Endodermal cell (in vitro differentiated cells): ENCODE measurements at regions not wholly inside any gene's neighbourhood (a gene's known extent, or its start where the extent isn't known, plus 50 kb on each side); places are given as distances from the start of the nearest gene placed in this dataset.

Experiments
- DNase-seq: peaks from one replicate; pipeline ENCODE4 v3.0.0-alpha.2; 2017
- H3K27ac ChIP-seq: 2 replicates; pipeline ENCODE4 v1.5.1; 2013; ENCODE audit warnings: mild to moderate bottlenecking, low read depth, low read length, moderate library complexity
- H3K27me3 ChIP-seq: 2 replicates; pipeline ENCODE4 v1.6.1; 2013; ENCODE audit warnings: mild to moderate bottlenecking, low read length, moderate library complexity; ENCODE audit not compliant: insufficient read depth, control insufficient read depth, poor library complexity, severe bottlenecking
- H3K36me3 ChIP-seq: 2 replicates; pipeline ENCODE4 v1.7.0; 2013; ENCODE audit warnings: mild to moderate bottlenecking, low read length, moderate library complexity; ENCODE audit not compliant: control insufficient read depth, insufficient read depth
- H3K4me1 ChIP-seq: one replicate; pipeline ENCODE4 v1.7.0; 2013; ENCODE audit warnings: low read length; ENCODE audit not compliant: control insufficient read depth, insufficient read depth
- H3K4me3 ChIP-seq: 2 replicates; pipeline ENCODE4 v1.5.1; 2013; ENCODE audit warnings: mild to moderate bottlenecking, low read length, moderate library complexity
- H3K9ac ChIP-seq: 2 replicates; pipeline ENCODE4 v1.6.1; 2013; ENCODE audit warnings: mild to moderate bottlenecking, low read length, moderate library complexity; ENCODE audit not compliant: poor library complexity, severe bottlenecking; ENCODE audit errors: extremely low read depth
- H3K9me3 ChIP-seq: 2 replicates; pipeline ENCODE4 v1.6.1; 2013; ENCODE audit warnings: mild to moderate bottlenecking, low read length, moderate library complexity; ENCODE audit not compliant: control insufficient read depth
- H3K27ac Mint-ChIP-seq: 2 replicates; pipeline ENCODE4 v1.8.0; 2020; ENCODE audit warnings: mixed read lengths
- H3K27me3 Mint-ChIP-seq: 2 replicates; pipeline ENCODE4 v1.8.0; 2021; ENCODE audit warnings: mild to moderate bottlenecking, mixed read lengths; ENCODE audit not compliant: insufficient read depth
- H3K36me3 Mint-ChIP-seq: 2 replicates; pipeline ENCODE4 v1.8.0; 2020; ENCODE audit warnings: low read depth, mixed read lengths
- H3K4me1 Mint-ChIP-seq: 2 replicates; pipeline ENCODE4 v1.8.0; 2020; ENCODE audit warnings: mixed read lengths
- H3K4me3 Mint-ChIP-seq: 2 replicates; pipeline ENCODE4 v1.8.0; 2020; ENCODE audit warnings: mild to moderate bottlenecking, moderate library complexity, mixed read lengths
- H3K9me3 Mint-ChIP-seq: 2 replicates; pipeline ENCODE4 v1.8.0; 2020; ENCODE audit warnings: mild to moderate bottlenecking, mixed read lengths
- CTCF ChIP-seq: fragments of 200-600 bp; sonication (generic); conservative IDR thresholded peaks from 2 replicates; pipeline ENCODE4 v1.5.0; 2021; ENCODE audit warnings: antibody characterized with exemption, mild to moderate bottlenecking
- WGBS, 2 experiments: methylation state at CpG; one replicate each; pipeline versions ENCODE4 v1.1.5 to v1.1.7; 2013; ENCODE audit warnings: missing lambda C conversion rate in 2 of 2, mixed read lengths in 1 of 2; ENCODE audit not compliant: insufficient coverage in 1 of 2, insufficient read length in 1 of 2; 5-methylcytosine and 5-hydroxymethylcytosine counted together

DNA sequence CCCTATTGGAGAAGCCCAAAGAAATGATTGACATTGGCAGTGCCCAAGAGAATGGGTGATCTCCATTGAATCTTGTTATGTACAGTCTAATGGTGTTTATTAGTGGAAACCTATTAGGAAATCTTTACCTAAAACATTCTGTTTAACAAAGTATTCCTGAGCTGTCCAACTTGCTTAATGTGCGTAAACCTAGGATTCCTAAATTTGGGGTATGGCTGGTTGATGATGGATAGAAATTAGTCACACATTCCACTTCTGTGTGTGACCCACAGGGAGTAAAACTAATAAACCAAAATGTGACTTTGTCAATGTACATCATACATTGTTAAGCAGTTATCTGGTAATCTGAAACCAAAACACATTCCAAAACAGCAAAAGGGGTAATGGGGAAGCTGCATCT, 761.3 kb downstream of the FSCB start:
- Mint-ChIP-seq H3K4me1 (no peaks in the 10 kb centered on the region), H3K27me3 (no peaks in the 10 kb centered on the region), H3K9me3 (no peaks in the 10 kb centered on the region), H3K4me3 (no peak overlapping the region), H3K27ac (no peak overlapping the region), H3K36me3 (no peaks in the 10 kb centered on the region)
- no peak for TF ChIP-seq CTCF
- no peaks in the 10 kb centered on the region for H3K4me1 ChIP-seq
- no peak overlapping the region for H3K27ac ChIP-seq
- no peaks in the 10 kb centered on the region for H3K27me3 ChIP-seq
- no peak overlapping the region for H3K9ac ChIP-seq
- DNase-seq = no peak
- no peaks in the 10 kb centered on the region for H3K9me3 ChIP-seq
- no peak overlapping the region for H3K4me3 ChIP-seq
- H3K36me3 ChIP-seq = no peaks in the 10 kb centered on the region
- 100% methylated on average over 1 of the region's 1 CpG; no CpG with 5 or more reads in 1 of the 2 experiments for WGBS, 2 experiments

DNA sequence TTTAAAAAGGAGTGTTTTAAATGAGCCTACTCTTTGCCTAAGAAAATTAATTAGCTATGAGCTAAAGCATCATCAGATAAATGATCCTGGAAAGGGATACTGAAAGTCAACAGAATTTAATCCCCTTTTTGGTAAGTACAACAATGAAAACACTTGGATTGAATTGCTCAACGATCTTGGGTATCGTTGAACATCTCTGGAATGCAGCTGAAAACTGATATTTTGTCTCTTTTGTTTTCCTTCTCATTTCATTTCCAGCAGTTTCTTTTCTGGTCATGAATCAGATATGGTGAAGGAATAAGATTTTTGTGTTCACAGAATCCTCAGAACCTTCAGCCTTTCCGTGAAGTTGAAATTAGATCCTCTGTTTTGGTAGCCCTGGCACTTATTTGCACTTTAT, 771.2 kb downstream of the FSCB start:
- H3K4me1 Mint-ChIP-seq = no peaks in the 10 kb centered on the region
- H3K4me3 Mint-ChIP-seq = no peak overlapping the region
- Histone ChIP-seq H3K9ac (no peak overlapping the region), H3K27me3 (no peaks in the 10 kb centered on the region), H3K9me3 (no peaks in the 10 kb centered on the region), H3K27ac (no peak overlapping the region), H3K4me1 (no peaks in the 10 kb centered on the region), H3K4me3 (no peak overlapping the region), H3K36me3 (no peaks in the 10 kb centered on the region)
- 98 to 100% methylated on average over 1 to 3 of the region's 3 CpGs for WGBS, 2 experiments
- TF ChIP-seq CTCF = no peak
- H3K27me3 Mint-ChIP-seq = no peaks in the 10 kb centered on the region
- no peak for DNase-seq
- no peak overlapping the region for H3K27ac Mint-ChIP-seq
- no peaks in the 10 kb centered on the region for H3K9me3 Mint-ChIP-seq
- no peaks in the 10 kb centered on the region for H3K36me3 Mint-ChIP-seq

GRCh38 chr14:43729143-43729542, 777.9 kb downstream of the FSCB start:
- Mint-ChIP-seq H3K27me3 (no peaks in the 10 kb centered on the region), H3K4me3 (no peak overlapping the region), H3K36me3 (no peaks in the 10 kb centered on the region), H3K9me3 (no peaks in the 10 kb centered on the region), H3K27ac (no peak overlapping the region), H3K4me1 (no peaks in the 10 kb centered on the region)
- no peak for TF ChIP-seq CTCF
- Histone ChIP-seq H3K27ac (no peak overlapping the region), H3K9me3 (no peaks in the 10 kb centered on the region), H3K4me3 (no peak overlapping the region), H3K36me3 (no peaks in the 10 kb centered on the region), H3K4me1 (no peaks in the 10 kb centered on the region), H3K9ac (no peak overlapping the region), H3K27me3 (no peaks in the 10 kb centered on the region)
- DNase-seq = no peak
- 81% methylated on average over 4 of the region's 4 CpGs; no CpG with 5 or more reads in 1 of the 2 experiments for WGBS, 2 experiments
